Stimulated activated CD8-positive, alpha-beta memory T cell treated with anti-CD3 and anti-CD28 coated beads, Interleukin-4, amount 100 ng/mL, for 24 hours (primary cell): ENCODE measurements at regions not wholly inside any gene's neighbourhood (a gene's known extent, or its start where the extent isn't known, plus 50 kb on each side); places are given as distances from the start of the nearest gene placed in this dataset.

Experiments used
- DNase-seq: peaks from one replicate; pipeline ENCODE4 v3.0.0-alpha.2; 2020; ENCODE audit warnings: low read depth

DNA sequence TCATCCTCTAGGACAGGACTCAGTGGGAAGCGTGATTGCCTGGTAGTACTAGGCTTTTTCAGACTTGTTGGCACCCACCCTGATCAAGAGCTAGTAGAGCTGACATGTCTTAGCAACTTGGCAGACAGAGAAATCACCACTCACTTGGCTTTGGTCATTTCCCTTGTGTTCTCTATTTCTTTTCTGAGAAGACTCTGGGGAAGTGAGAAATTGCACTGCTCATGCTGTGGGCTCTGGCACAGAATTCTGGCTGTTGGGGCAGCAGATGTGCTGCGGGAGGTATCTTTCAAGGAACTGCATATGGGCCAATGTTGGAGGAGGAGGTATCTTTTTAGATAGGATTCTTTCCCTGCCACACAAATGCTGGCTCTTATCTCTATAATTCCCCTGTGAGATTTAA is 529.1 kb upstream of the MEX3C start:
- DNase-seq: no peak

DNA sequence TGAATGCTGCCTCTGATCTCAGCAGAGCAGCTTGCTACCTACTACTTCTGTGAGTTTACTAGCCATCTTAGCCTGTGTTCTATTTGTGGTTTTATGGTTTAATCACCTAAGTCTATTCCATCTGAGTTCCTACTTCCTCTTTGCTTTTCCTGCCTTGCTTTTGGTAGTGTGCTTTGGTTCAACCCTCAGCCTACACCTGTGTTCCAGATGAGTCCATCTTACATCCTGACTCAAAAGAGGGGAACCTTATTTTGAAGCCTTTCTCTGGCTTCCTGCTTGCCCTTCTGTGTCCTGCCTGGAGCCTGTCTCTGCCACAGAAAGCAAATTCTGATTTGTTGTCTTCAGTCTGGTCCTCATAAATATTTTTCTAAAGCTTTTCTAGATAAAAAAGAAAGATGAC is 530.3 kb upstream of the MEX3C start:
- no peak for DNase-seq

- DNase-seq: no peak
These were observed 533.6 kb upstream of the MEX3C start for GRCh38 chr18:51731070-51731469.

GRCh38 chr18:51734576-51734975 is 537.1 kb upstream of the MEX3C start:
- DNase-seq: no peak

DNA sequence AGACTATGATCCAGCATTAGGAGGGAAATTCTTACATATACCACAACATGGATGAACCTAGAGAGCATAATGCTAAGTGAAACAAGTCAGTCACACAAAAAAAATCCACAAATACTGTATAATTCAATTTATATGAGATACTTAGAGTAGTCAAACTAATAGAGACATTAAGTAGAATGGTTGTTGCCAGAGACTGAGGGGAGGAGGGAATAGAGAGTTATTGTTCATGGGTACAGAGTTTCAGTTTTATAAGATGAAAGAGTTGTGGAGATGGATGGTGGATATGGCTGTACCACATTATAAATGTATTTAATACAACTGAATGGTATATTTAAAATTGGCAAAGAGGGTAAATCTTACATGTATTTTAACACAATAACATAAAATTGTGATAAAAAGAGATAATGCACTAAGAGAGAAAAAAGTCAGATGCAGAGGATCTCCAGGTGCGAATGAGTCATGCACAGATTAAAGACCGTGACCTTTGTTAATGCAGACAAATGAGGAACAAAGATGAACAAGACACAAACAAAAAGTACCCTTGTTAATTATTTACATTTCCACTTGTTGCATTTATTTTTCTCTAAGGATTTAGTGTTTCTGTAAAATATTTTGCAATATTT is 541.7 kb upstream of the MEX3C start:
- no peak for DNase-seq

GRCh38 chr18:51751901-51752300 is 554.4 kb upstream of the MEX3C start:
- no peak for DNase-seq

DNA sequence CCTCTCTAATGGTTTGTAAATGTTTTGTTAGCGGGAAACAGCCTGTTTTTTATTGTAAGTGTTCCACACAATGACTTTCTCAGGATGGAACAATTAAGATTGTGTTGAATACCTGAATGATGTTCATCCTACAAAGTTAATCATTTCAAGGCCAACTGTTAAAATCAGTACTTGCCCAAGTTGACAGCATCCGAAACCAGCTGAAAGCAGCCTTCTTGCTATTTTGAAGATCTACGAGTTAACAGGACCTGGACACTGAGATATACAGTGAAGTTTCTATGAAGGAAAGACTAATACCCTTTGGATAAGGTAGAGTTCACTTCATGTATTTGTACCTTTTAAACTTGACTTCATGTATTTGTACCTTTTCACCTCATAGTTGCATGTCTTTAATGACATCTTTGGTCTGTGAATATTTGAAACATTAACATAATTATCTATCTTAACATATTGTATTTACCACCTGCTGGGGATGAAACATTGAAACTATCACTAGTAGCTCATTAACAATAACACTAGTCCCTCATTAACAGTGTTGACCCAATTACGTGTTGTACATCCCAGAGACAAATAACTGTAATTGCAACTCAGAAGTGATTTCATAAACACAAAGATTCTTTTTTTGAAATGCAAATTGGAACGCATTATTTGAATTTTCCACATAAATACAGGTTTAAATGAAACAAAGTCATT is 556.0 kb upstream of the MEX3C start:
- no peak for DNase-seq

- no peak for DNase-seq
These were observed 557.1 kb upstream of the MEX3C start for GRCh38 chr18:51754566-51754965.

DNA sequence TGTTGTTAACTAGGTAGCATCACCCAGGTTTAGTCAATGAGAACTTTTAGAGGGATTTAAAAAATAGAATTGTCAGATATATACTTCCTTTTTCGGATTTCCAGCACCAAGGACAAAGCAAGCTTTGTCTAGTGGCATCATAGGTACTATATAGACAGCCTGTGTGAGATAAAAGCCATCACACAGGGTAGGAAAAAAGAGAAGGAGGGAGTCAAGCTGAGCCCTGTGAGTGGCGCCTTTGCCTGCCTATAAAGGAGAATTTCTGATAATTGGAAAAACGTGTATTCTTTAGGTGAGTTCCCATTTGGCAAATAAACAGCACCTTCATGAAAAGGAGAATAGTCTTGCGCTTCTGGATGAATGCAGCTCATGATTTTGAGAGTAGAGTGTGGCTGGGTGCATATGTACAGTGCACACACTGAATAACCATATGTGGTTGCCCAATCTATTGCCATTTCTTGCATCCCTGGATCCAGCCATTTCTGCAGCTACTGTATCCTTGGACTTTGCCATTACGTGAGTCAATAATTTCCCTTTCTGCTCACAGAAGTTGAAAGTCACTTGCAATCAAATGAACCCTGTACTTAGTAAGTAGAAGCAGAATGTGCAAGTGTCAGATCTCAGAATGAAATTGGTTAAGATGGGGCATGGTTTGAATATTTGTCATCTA is 559.9 kb upstream of the MEX3C start:
- no peak for DNase-seq

DNA sequence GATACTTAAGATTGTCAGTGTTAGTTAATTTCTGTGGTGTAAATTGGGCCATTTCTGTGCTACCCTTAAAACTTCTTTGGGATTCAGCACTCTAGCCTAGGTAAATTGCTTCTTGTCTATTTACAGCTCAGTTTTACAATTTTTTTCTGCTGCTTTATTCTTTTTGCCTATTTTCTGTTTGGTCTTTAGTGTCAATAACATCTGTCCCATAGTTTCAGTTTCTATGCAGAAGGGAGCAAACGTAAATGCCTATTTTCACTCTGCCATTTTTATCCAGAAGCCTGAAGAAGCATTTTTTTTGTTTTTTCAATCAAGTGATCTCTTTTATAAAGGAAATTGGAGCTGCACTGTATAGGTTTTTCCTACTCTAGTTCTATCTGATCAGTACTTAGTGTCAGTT is 564.9 kb upstream of the MEX3C start:
- DNase-seq: no peak

DNA sequence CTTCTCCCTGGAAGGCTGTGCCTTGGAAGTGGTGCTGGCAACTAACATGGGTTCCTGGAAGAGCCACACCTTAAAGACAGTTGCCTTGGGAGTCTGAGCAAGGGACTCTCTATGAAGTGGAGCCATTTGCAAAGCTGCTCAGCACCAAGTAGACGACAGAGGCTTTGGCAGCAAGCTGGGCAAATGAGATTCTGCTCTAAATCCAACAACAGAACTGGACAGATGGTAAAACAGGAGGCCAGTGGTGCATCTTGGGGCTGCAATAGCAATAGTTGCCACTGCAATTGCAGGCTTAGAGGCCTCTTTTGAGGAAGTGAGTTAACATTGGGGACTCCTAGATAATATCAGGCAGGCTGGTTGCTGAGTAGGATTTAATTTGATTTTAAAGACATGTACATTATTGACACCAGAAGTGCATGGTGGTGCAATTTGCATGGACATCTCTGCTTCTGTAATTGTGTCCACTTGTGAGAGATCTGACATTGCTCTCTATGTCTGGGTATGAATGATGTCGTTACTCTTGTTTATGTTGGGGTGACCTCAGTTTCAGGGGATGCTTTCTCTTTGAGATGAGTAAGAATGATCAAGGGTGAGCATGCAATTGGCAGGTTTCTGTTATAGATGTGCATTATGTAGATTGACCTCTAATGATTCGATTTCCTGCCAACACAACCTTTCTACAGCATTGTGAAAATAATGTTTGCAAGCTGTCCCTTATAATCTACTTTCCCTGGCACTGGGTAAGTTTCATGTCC is 568.3 kb upstream of the MEX3C start:
- DNase-seq: no peak

DNA sequence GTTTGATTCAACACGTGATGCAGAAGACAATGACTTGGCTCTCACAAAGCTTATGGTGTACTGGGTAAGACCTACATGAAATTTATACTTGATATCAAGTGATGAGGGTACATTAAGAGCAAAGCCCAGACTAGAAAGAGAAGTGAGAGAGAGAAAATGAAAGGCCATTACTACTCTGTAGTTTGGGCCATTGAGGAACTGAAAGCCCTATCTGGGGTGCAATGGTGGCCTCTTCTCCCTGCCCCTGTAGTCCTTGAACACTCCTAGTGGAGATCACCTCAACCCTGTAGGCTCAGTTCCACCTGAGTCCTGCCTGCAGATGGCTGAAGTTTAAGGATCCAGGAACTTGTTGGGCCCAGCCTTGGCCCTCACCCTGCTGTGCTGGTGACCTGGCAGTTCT is 569.8 kb upstream of the MEX3C start:
- DNase-seq: no peak

GRCh38 chr18:51778115-51778514 is 561.9 kb upstream of the DCC start:
- DNase-seq: no peak

DNA sequence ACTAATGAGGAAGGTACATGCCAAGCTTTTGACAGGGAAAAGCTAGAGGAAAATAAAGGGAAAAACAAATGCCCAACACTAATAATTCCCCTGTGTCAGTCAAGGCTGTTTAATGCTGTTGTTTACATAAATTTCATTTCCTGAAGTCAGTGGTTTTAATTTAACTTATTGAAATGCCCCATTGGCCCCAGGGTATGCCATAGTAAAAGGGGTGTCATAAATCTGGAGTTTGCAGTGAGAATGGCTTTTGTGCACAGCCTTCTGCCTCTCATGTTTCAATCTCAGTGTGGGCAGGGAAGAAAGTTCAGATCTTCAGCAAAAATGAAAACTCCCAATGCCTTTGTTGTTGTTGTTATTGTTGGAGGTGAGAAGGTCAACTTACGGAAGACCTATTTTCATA is 550.1 kb upstream of the DCC start:
- no peak for DNase-seq

DNA sequence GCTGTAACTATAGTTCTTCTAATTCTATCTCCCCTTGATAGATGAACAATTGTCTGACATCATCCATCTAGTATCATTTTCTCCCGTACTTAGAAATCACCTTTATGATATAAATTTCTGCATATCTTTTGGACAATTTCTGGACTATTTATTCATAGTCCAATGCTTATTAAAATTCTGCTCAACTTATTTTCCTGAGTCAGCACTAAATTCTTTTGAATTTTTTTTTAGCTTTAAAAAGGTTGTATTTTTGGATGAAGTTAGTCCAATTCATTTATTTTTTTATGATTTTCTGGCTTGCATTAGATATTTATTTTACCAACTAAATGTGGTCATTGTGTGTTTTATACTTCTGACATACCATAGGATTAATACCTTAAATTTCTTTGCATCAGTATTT is 538.5 kb upstream of the DCC start:
- DNase-seq: no peak

GRCh38 chr18:51802569-51803428 is 537.2 kb upstream of the DCC start:
- no peak for DNase-seq

- DNase-seq: no peak
These were observed 532.7 kb upstream of the DCC start for GRCh38 chr18:51807336-51807735.

DNA sequence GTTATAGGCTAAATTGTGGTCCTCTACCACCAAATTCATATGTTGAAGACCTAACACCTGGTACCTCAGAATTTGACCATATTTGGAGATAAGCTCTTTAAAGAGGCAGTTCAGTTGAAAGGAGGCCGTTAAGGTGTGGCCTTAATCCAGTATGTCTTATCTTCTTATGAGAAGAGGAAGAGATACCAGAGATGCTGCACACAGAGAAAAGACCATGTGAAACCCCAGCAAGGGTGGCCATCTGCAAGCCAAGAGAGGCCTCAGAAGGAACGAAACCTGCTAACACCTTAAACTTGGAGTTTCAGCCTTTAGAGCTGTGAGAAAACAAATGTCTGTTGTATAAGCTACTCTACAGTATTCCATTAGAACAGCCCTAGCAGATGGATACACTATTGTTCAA is 528.1 kb upstream of the DCC start:
- no peak for DNase-seq

DNA sequence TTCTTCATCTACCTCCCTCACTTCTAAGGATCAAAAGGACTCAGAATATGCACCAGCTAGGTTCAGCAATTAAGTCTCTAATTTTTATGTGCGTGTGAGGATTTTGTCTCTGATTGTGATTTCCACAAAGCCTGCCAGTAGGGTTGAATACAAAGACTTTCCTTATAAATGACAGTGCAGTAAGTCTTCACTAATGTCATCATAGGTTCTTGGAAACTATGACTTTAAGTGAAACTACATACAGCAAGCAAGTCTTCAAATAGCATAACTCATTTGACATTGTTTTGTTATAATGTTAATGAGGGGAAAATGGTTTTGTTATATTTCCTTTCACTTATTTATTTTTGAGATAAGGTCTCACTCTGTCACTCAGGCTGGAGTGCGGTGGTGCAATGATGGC is 526.3 kb upstream of the DCC start:
- no peak for DNase-seq

- no peak for DNase-seq
These were observed 518.4 kb upstream of the DCC start for GRCh38 chr18:51821610-51822009.

- no peak for DNase-seq
These were observed 515.3 kb upstream of the DCC start for GRCh38 chr18:51824746-51825145.

- DNase-seq: no peak
These were observed 506.1 kb upstream of the DCC start for GRCh38 chr18:51833850-51834249.
